ENCODE measurements at regions not wholly inside any gene's neighbourhood (a gene's known extent, or its start where the extent isn't known, plus 50 kb on each side); places are given as distances from the start of the nearest gene placed in this dataset.
A peak's percentile ranks its signal among the peaks of the same experiment; 100 is the strongest.
"Not testable (repeated sequence)": the region's sequence is repeated elsewhere in the genome, so short reads cannot be mapped to it uniquely, and the experiment has no call there.

DNA sequence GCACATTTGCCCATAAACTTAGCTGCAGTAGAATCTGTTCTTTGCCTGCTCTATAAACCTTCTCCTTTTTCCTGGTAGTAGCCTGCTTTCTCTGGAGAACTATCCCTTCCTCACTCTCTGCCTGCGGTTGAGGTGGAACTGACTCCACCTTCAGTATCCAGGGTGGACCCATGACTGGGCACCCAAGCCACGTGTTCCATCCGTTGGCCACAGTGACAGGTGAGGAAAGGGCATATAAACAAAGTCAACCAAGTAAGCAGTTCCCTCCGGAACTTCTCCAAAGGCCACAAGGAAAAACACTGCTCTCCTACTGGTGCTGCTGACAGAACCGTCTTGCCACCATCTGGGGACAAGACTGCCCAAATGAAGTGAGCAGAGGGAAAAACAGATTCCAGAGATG is 218.8 kb downstream of the TFAP2A start:
- Histone ChIP-seq H3K36me3 (replicated peaks; ENCODE audit: control insufficient read depth, insufficient read depth, low read length) (no peaks in the 10 kb centered on the region), H3K4me3 (ENCODE audit: insufficient read depth, low read depth, low read length) (no peak overlapping the region), H3K27me3 (ENCODE audit: control insufficient read depth, insufficient read depth, low read length) (no peaks in the 10 kb centered on the region)
- DNase-seq = no peak

DNA sequence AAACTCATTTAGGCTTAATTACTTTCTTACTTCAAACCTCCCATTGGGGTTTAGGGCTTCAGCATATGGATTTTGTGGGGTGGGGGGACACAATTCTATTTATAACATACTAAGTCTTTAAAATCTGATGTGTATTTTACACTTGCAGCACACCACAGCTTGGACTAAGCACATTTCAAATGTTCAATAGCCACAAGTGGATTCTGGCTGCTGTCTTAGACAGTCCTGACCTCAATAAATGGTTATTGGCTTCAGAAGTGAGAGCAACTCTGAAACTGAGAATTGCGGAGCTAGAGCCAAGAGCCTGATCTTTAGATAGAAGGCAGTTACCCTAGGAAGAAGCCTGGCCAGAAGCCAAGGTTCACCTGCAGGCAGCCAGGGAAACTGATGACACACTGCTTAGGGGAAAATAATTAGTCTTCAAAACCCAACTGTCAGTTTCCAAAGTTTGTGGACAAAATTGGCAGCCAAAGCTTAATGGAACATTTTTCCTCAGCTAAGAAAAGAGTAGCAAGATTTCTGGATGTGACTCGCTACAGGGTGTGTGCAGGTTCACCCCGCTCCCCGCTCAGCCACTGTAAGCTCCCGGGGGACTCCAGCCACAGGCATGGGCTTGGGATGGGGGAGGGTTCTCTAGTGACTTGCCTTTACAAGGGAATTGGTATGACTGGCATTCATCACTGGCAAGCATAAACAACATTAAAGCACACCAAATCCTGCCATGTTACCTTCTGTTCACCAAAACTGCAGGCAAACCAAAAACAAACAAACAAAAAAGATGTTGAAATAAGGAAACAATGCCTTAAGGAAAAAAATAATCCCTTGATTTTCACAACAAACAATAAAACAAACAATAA is 219.8 kb downstream of the TFAP2A start:
- DNase-seq = peak; percentile 24
- H3K36me3 ChIP-seq (replicated peaks; ENCODE audit: control insufficient read depth, insufficient read depth, low read length) = no peaks in the 10 kb centered on the region
- H3K27me3 ChIP-seq (ENCODE audit: control insufficient read depth, insufficient read depth, low read length) = no peaks in the 10 kb centered on the region

DNA sequence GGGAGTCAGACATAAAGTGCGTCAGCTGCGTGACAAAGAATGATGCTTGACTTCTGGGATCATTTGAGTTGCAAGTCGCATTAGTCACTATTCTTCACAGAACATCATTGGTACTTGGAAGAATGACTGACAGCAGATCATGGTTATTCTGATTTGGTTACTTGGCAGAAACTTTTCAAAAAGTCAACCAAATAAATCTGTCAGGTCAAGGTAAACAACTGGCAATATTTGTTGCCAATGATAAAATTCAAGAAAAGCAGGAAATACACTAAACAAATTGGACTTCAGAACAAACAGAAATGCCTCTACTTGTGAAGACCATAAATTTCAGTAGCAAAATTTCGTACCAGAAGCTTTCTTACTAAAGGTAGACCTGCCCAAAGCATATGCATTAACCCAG is 221.6 kb downstream of the TFAP2A start:
- H3K4me3 ChIP-seq (ENCODE audit: insufficient read depth, low read depth, low read length) = no peak overlapping the region

More for the DNA sequence above, 219.8 kb downstream of the TFAP2A start:
- H3K4me3 ChIP-seq (ENCODE audit: insufficient read depth, low read depth, low read length) = no peak overlapping the region

DNA sequence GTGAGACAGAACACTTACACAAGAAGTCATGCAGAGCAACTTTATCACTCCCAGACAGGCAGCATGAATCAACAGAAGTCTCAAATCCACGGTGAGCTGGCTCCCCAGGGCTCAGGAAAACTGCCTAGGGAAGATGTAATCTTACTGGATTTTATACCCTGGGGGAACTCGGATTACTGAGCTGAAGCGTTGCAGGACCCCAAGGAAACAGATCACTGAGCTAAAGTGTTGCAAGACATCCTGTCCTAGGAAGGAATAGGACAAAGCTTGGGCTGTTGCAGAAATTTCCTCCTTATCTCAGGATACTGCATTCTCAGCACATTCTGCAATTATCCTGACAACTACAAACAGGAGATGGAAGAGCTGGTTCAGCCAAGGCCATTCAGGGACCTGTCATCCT is 224.8 kb downstream of the TFAP2A start:
- Histone ChIP-seq H3K27me3 (ENCODE audit: control insufficient read depth, insufficient read depth, low read length) (no peaks in the 10 kb centered on the region), H3K36me3 (replicated peaks; ENCODE audit: control insufficient read depth, insufficient read depth, low read length) (no peaks in the 10 kb centered on the region), H3K4me3 (ENCODE audit: insufficient read depth, low read depth, low read length) (no peak overlapping the region)
- no peak for DNase-seq

More for the DNA sequence above, 221.6 kb downstream of the TFAP2A start:
- Histone ChIP-seq H3K27me3 (ENCODE audit: control insufficient read depth, insufficient read depth, low read length) (no peaks in the 10 kb centered on the region), H3K36me3 (replicated peaks; ENCODE audit: control insufficient read depth, insufficient read depth, low read length) (no peaks in the 10 kb centered on the region)
- DNase-seq = no peak

DNA sequence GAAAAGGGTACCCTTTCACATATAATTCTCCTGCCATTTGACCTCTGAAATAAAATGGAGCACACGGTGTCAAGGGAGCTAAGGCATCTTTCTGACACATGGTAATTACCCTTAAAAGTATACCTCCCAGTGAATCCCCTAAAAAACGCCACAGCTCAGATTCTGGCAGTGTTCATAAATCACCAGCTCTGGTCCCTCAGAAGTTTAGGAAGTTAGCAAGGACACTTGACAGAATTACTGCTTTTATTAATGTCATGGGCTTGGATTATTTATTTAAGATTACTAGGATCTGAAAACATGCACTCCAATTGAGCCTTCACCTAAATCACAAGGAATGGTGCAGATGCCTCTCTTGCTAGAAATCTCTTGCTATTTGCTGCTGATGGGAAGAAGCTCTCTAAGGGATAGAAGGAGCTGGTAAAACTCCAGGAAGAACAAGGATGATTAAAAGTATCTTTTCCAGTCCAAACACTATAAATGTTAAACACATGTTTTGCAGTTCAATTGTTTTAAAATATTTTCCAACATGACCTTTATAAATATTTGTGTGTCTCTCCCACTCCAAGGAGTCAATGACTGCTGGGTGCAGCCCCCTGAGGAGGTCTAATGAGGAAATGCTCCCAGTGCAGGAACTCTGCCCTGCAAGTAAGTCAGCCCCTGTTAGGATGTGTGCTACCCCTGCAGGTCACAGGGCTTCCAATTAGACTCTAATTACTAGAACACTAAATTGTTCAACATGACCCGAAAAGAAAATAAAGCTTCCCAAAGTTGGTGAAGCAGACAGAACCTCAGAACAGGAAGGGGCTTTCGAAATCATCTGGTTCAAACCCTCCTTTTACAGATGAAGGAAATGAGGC is 230.3 kb downstream of the TFAP2A start:
- DNase-seq = no peak
- Histone ChIP-seq H3K4me3 (ENCODE audit: insufficient read depth, low read depth, low read length) (no peak overlapping the region), H3K36me3 (replicated peaks; ENCODE audit: control insufficient read depth, insufficient read depth, low read length) (no peaks in the 10 kb centered on the region)

DNA sequence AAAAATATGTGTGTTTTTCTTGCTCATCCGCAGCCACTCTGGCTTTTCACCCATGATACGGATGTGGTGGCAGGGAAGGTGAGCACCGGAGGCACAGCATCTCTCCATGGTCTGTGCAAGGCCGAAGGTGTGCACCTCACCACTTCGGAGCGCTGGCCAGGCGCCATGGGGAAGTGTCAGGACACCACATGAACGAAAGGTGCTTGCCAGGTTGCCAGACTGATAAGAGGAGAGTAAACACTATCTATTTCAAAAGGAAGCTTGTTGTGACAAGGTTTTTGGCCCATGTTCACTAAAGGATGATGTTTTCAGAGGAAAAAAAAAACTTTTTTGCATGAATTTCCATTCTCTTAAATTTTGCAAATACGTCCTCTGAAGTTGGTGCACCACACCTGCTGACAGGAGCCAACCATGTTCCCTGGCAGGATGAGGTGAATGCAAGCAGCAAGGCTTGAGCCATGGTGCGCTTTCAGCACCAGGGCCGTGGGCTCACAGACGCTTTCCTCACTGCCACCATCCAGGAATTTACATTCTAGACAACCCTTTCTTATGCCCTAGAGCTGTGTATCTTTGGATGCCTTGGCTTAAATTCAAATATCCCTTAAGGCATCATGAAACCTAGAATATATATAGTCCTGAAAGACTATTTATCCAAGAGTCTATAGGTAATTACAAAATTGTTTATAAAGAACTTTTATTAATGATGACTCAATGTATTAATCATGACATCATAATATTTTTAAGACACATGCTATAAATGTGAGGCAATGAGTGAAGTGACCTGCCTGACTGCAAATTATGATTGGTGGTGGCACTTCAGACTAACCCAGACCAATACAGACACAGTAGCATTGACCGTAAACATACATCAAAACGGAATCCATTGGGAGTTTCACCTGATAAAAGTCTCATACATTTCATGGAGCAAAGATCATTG is 234.5 kb downstream of the TFAP2A start:
- H3K27me3 ChIP-seq (ENCODE audit: control insufficient read depth, insufficient read depth, low read length) = no peaks in the 10 kb centered on the region

More for the DNA sequence above, 230.3 kb downstream of the TFAP2A start:
- no peaks in the 10 kb centered on the region for H3K27me3 ChIP-seq (ENCODE audit: control insufficient read depth, insufficient read depth, low read length)

DNA sequence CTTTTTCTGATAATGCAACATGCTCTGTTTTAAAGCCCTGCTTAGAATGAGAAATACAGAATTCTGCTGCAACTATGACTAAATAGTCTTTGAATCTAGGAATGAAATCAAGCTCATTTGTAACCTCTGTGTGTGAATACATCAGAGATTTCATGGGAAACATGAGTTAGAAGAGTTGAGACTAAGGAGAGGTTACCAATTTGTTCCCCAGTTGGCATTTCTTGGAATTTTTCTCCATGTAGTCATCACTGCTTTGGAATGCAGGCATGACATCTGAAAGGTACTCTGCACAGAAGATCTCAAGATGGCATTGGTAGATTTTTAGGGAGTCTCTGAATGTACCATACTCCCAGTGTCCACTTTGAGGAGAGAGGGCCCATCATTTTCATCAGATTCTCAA is 237.2 kb downstream of the TFAP2A start:
- Histone ChIP-seq H3K27me3 (ENCODE audit: control insufficient read depth, insufficient read depth, low read length) (no peaks in the 10 kb centered on the region), H3K4me3 (ENCODE audit: insufficient read depth, low read depth, low read length) (no peak overlapping the region), H3K36me3 (replicated peaks; ENCODE audit: control insufficient read depth, insufficient read depth, low read length) (no peaks in the 10 kb centered on the region)
- no peak for DNase-seq

More for the DNA sequence above, 234.5 kb downstream of the TFAP2A start:
- Histone ChIP-seq H3K36me3 (replicated peaks; ENCODE audit: control insufficient read depth, insufficient read depth, low read length) (no peaks in the 10 kb centered on the region), H3K4me3 (ENCODE audit: insufficient read depth, low read depth, low read length) (no peak overlapping the region)
- no peak for DNase-seq

DNA sequence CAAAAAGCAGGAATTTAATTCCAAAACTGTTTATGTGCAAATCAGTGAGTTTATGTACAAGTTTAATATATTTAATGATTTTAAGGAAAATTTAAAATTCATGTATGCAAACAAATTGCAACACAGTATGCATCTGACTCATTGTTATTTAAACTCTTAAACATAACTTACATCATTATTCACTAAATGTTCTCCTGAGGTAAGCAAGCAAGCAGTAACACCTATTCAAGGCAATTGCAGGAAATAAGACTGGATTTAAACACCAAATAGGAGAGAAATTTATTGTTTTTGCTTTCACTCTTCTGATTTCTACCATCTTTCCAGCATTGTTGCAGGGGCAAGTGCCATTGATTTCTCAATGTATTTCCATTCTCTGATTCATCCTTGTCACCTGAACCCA is 239.5 kb downstream of the TFAP2A start:
- DNase-seq = no peak
- H3K36me3 ChIP-seq (replicated peaks; ENCODE audit: control insufficient read depth, insufficient read depth, low read length) = no peaks in the 10 kb centered on the region
- H3K4me3 ChIP-seq (ENCODE audit: insufficient read depth, low read depth, low read length) = no peak overlapping the region
- no peaks in the 10 kb centered on the region for H3K27me3 ChIP-seq (ENCODE audit: control insufficient read depth, insufficient read depth, low read length)

DNA sequence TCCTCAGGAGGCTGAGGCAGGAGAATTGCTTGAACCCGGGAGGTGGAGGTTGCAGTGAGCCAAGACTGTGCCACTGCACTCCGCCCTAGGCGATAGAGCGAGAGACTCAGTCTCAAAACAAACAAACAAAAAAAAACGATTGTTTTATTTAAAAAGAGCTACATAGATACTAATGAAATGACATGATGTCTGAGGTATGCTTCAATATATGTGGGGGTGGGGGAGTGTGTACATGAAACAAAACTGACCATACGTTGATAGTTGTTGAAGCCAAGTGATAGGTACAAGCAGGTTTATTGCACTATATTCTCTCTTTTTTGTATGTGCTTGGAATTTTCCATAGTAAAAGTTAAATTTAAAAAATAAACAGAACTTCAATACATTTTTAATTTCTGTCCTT is 240.1 kb downstream of the TFAP2A start:
- Histone ChIP-seq H3K36me3 (replicated peaks; ENCODE audit: control insufficient read depth, insufficient read depth, low read length) (no peaks in the 10 kb centered on the region), H3K27me3 (ENCODE audit: control insufficient read depth, insufficient read depth, low read length) (no peaks in the 10 kb centered on the region), H3K4me3 (ENCODE audit: insufficient read depth, low read depth, low read length) (no peak overlapping the region)
- DNase-seq = no peak

DNA sequence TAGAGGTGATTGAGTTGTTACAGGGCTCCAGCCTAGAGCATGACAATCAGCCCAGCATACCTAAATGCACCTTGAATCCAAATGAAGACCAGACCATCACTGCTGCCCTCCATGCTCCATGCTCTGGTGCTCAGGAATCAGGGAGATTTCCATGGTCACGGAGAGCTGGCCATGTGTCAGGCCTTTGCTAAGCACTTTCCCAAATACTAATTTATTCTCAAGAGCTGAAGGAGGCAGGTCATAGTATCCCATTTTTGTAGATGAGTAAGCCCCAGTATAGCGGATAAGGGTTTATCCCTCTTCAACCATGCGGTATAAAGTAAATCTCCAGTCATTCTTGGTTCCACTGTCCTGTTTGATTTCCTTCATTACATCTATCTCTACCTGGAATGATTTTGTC is 240.8 kb downstream of the TFAP2A start:
- no peak for DNase-seq
- no peak overlapping the region for H3K4me3 ChIP-seq (ENCODE audit: insufficient read depth, low read depth, low read length)
- no peaks in the 10 kb centered on the region for H3K36me3 ChIP-seq (replicated peaks; ENCODE audit: control insufficient read depth, insufficient read depth, low read length)
- H3K27me3 ChIP-seq (ENCODE audit: control insufficient read depth, insufficient read depth, low read length) = no peaks in the 10 kb centered on the region

DNA sequence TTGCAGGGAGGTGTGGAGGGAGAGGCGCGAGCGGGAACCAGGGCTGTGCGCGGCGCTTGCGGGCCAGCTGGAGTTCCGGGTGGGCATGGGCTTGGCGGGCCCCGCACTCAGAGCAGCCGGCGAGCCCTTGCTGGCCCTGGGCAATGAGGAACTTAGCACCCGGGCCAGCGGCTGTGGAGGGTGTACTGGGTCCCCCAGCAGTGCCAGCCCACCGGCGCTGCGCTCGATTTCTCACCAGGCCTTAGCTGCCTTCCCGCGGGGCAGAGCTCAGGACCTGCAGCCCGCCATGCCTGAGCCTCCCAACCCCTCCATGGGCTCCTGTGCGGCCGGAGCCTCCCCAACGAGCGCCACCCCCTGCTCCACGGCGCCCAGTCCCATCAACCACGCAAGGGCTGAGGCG is 243.2 kb downstream of the TFAP2A start:
- not testable (repeated sequence) for H3K27me3 ChIP-seq (ENCODE audit: control insufficient read depth, insufficient read depth, low read length); H3K4me3 ChIP-seq (ENCODE audit: insufficient read depth, low read depth, low read length); H3K36me3 ChIP-seq (replicated peaks; ENCODE audit: control insufficient read depth, insufficient read depth, low read length); DNase-seq

DNA sequence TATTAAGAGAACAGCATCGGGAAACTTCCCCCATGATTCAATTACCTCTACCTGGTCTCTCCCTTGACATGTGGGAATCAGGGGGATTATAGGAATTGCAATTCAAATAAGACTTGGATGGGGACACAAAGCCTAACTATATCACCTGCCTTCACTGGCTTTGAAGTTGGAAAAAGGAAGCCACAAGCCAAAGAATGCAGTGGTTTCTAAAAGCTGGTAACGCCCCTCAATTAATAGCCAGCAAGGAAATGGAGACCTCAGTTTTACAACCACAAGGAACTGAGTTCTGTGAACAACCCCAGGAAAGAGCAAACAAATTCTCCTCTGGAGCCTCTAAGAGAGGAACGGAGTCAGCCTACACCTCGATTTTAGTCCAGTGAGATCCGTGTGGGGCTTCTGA is 244.1 kb downstream of the TFAP2A start:
- no peaks in the 10 kb centered on the region for H3K27me3 ChIP-seq (ENCODE audit: control insufficient read depth, insufficient read depth, low read length)
- H3K36me3 ChIP-seq (replicated peaks; ENCODE audit: control insufficient read depth, insufficient read depth, low read length) = no peaks in the 10 kb centered on the region
- H3K4me3 ChIP-seq (ENCODE audit: insufficient read depth, low read depth, low read length) = no peak overlapping the region
- no peak for DNase-seq

DNA sequence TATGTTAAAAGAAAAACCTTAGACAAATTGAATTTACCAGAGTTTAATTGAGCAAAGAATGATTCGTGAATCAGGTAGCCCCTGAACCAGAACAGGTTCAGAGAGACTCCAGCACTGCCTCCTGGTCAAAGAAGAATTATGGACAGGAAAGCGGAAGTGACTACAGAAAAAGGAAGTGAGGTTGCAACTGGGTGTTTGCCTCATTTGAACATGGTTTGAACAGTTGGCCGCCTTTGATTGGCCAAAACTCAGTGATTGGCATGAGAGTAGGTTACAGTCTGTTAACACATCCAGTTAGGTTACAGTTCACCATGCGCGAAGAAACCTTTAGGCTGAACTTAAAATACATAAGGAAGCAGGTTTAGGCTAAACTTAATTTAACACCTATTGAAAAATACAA is 248.8 kb downstream of the TFAP2A start:
- no peaks in the 10 kb centered on the region for H3K36me3 ChIP-seq (replicated peaks; ENCODE audit: control insufficient read depth, insufficient read depth, low read length)

More for the DNA sequence above, 248.8 kb downstream of the TFAP2A start:
- no peak overlapping the region for H3K4me3 ChIP-seq (ENCODE audit: insufficient read depth, low read depth, low read length)
- DNase-seq = no peak
- H3K27me3 ChIP-seq (ENCODE audit: control insufficient read depth, insufficient read depth, low read length) = no peaks in the 10 kb centered on the region

All from H7 (cell line).